RPMI8226 (cell line): ENCODE measurements at regions not wholly inside any gene's neighbourhood (a gene's known extent, or its start where the extent isn't known, plus 50 kb on each side); places are given as distances from the start of the nearest gene placed in this dataset.
"Not testable (repeated sequence)": the region's sequence is repeated elsewhere in the genome, so short reads cannot be mapped to it uniquely, and the experiment has no call there.

ENCODE experiments used
- DNase-seq: peaks from one replicate; pipeline ENCODE4 v3.0.0-alpha.2; 2015

DNA sequence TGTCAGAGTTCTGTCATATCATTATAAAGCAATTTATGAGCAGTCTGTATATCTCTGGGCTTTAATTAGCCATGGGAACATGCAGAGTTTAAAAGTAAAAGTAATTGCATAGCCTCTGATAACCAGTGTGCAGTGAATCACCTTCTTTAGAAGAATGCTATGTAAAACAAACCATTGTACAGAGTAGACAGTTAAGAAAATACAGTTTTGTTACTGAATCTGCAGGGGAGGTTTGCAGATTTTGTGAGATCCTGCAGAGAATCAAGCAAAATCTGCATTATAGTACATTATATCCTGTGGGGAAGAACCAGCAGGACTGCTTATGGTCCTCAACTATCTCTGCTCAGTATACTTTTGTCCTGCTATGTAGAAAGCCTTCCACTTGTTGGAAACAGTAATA is 396.2 kb upstream of the NAALADL2 start:
- DNase-seq = no peak

DNA sequence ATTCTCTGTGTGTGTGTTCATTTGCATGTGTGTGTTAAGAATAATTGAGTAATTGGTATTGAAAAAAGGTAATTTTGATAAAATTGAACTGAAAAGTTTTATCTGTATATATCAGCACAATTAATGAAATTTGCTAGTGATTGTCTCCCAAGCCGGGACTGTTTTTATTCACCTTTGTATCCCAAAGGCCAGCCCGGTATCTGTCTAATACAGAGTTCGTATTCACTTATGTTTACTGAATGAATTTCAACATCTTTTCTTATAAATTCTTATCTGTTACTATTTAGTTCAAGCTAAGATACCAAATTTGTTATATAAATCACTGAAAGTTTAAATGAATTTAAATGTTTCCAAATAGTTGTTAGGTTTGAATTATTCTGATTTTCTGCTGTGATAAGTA is 394.0 kb upstream of the NAALADL2 start:
- no peak for DNase-seq

DNA sequence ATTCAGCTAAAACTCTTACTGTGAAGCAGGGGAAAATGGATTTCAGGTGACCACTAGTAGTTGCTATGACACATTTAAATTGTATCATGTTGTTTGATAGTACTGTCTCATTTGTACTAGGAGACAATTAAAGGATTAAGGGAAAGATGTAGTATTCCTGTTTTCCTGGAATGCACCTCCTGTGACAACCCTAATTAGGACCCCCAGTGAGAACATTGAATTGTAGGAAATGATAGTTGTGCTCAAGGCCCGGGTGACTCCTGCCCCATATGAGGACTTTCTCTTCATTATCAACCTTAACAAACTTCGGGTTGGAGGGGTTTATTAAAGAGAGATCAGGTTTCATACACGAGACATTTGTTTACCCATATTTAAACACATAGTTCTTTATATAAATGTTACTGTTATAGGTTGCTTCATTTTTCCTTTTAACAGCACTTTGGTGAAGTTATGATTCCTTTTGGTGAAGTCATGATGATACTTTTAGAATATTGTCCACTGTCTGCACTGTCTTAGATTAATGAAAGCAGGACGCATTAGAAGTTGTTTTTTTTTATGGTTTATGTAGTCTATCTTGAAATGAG is 392.6 kb upstream of the NAALADL2 start:
- no peak for DNase-seq

DNA sequence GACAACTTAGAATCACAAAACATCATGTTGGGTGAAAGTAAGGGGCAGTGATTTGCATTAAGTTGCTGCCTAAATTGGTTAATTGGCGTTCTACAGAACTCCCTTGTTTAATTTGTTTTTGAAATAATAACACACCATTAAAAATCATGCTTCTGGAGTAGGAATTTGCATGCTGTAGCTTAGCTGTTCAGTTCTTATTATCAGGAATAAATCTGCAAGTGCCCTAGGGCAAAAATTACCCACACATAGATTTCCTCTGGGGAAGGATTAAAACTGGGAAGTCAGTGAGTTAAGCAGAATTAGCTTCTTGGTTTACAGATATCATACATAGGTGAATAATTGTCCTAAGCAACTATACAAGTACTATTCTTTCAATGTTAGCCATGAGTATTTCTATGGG is 381.6 kb upstream of the NAALADL2 start:
- DNase-seq = no peak

DNA sequence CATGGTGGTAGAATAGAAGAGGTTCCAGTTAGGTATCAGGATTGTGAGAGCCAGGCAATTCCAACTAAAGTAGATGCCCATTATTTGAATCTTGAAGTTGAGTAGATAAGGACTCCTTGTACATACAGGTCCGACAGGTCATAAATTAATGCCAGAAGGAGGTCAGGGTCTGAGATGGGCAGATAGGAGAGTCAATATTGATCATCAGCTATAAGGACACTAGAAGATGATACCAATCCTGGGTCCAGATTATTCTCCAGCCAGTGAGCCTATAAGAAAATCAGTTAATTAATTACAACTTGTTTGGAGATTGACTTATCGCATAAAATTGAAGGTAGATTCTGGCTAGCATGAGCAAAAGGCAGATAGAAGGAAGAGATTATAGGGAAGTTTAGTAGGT is 378.4 kb upstream of the NAALADL2 start:
- DNase-seq = no peak

DNA sequence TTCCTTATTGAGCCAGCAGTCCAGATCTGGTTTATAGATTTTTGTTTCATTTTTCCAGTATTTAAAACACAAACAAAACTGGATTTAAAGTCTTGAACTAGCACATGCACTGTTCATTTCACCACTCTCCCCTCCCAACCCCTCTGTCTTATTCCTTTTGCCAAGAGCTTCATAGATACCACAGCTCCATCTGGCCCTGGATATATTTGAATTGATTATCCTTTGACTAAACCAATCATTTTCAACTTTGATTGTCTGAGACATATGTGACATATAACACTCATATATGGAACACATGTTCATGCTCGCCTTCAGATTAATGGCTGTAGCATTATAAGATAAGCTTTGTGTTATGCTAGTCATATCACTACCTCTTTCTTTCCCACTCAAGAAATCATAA is 376.6 kb upstream of the NAALADL2 start:
- DNase-seq = no peak

DNA sequence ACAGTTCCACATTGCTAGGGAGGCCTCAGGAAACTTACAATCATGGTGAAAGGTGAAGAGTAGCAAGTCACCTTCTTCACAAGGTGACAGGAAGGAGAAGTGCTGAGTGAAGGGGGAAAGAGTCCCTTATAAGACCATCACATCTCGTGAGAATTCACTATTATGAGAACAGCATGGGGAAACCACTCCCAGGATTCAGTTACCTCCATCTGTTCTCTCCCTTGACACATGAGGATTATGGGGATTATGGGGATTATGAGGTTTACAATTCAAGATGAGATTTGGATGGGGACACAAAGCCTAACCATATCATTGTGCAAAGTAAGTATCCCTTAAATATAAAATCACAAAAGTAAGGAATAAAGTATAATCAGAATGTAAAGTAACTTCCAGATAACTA is 375.9 kb upstream of the NAALADL2 start:
- DNase-seq = no peak

DNA sequence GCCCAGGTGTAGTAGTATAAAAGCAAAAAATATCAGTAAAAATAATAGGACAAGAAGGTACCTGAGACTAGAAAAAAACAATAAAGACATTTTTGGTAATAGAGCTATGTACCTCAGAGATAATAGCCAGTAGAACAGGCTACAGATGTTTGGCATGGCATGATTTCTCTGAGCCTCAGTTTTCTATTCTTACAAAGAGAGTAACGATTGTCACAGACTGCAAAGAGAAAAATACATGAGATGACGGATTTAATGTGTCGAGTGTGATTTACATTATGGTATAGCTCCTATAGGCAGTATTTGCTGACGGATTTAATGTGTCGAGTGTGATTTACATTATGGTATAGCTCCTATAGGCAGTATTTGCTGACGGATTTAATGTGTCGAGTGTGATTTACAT is 375.3 kb upstream of the NAALADL2 start:
- not testable (repeated sequence) for DNase-seq

DNA sequence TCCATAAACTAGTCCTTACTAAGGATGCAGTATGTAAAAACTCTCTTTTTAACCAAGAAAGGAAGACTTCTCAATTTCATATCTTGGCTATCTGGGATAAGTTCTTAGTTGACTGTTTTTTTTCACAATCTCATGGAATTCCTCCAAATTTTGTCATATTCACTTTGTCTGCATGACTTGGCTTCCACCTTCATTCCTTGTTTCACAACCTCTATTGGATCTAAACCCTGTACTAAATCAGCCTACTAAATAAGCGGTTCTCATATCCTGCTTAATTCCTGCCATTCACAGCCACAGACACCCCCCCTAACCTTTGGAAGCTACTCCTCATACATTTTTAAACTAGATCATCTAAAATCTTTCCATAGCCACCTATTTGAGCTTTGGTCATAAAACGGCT is 370.6 kb upstream of the NAALADL2 start:
- no peak for DNase-seq

DNA sequence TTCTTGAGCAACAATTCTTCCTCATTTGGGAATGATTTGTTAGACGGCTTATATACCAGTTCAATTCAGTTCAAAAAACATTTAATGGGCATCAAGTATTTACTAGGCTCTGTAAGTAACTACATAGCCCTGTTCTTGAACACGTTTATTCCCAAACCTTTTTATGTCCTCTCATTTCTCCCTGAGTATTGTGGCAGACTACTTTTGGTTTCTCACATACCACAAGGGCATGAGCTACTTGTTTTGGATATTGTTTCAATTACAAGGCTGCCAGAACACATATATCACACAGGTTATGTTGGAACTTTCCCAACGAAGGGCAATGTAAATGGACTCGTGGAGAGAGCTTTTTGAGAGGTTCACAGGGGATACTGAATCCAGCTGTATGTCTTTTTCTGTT is 363.8 kb upstream of the NAALADL2 start:
- no peak for DNase-seq

DNA sequence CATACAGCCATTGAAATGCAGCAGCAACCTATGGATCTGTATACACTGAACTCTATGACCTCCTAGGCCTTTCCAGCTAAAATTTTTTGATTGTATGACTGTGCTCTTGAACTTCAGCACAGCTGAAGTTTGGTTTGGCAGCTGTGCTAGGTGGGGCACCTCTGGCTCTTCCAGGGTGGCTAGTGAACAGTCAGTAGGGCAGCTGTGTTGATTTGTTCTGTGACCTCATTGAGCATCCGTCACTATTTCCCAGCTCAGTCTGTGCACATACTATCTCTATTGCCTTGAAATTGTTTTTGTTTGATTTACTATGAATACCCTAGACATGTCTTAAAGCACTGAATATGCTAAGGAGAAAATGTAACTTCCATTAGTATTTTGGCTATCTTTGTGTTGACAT is 363.2 kb upstream of the NAALADL2 start:
- peak; percentile 13 for DNase-seq

DNA sequence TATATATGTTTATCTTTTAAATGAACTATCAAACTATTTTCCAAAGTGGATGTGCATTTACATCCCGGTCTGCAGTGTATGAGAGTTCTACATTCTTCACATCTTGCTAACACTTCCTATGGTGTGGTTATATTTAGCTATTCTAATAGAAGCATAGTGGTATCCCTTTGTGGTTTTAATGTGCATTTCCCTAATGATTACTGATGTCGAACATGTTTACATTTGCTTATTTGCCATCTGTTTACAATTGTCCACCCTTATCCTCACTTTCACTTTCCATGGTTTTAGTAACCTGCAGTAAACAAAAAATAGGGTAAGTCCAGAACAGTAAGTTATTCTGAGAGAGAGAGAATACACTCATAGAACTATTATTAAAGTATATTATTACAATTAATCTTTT is 360.5 kb upstream of the NAALADL2 start:
- DNase-seq = no peak

DNA sequence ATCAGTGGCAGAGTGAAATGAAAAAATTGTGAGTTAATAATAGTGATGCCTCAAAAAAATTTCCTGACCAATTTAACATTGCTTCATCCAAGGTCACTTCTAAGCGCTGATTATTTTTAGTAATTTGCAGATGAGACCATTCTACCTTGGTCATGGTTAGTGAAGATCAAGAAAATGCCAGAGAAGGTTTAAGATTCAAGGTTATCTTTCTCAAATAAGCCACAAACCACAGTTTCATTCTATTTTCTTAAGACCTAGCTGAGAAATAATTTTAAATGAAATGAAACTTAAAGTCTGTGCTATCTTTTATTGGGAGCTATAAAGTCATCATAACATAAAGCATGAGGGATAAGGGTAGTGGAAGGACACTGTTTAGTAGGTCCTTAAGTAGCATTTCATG is 353.9 kb upstream of the NAALADL2 start:
- DNase-seq = no peak

DNA sequence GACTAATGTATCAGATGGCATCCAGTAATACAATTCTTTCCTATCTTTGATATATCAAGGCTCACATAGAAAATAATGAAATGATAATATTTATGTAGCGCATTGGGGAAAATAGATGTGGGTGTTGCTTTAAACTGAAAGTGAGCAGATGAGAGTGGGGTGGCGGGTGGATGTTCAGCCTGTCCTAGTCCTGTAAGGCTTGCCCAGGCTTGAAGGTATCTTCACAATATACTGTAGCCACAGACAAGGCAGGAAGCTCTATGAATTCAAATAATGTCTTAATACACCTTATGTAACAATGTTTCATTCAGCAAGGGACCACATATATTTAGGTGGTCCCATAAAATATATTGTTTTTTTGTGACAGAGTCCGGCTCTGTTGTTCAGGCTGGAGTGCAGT is 334.9 kb upstream of the NAALADL2 start:
- DNase-seq = no peak

DNA sequence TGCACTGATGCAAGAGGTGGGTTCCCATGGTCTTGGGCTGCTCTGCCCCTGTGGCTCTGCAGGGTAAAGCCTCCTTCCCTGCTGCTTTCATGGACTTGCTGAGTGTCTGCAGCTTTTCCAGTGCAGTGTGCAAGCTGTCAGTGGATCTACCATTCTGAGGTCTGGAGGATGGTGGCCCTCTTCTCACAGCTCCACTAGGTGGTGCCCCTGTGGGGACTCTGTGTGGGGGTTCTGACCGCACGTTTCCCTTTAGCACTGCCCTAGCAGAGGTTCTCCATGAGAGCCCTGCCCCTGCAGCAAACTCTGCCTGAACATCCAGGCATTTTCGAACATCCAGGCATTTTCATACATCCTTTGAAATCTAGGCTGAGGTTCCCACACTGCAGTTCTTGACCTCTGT is 329.8 kb upstream of the NAALADL2 start:
- DNase-seq = peak; percentile 47

DNA sequence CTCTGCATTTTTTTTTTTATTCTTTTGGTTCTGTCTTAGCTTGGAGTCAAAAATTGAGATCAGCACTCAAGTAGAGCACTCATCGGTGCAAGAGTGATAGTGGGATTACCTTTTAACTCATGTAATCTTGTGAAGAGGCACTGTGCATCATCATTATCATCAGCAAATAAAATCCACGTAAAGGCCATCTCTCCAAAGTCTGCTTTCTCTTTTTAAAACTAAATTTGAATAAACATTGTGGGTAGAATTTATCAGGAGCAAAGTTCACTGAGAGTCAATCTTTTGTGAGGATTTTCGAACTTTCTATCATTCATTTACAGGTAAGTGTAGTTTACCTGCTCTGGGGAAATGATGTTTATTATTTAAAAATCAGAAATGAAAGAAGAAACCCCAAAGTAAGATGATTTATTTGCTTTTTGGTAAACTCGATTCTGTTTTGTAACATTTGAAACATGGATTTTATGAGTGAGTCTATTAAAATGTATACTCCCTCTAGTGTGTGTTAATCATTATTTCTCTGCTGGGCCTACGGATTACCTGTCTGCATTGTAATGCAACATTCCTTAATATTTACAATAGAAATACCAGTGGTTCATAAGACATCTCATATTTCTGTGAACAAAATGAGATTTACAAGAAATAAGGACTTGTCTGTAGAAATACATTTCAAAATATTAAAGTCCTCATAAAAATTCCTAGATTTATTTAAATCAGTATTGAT is 327.7 kb upstream of the NAALADL2 start:
- DNase-seq = no peak

DNA sequence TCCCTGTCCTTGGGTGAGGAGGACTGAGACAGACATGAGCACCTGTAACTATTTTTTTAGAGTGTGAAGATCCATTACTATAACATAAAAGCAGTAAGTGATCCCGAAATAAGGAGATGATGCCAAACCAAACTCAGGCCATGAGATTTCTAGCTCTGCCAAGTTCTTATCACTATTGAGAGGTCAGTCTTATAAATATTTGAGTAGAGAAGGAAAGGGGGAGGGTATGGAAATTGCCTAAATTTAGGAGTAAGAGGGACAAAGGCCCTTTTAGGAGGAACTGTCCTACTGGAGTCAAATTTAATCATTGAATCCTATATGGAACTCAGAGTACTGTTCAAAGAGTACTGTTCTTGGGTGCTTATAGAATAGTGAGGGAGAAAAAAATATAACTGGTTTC is 326.9 kb upstream of the NAALADL2 start:
- no peak for DNase-seq

DNA sequence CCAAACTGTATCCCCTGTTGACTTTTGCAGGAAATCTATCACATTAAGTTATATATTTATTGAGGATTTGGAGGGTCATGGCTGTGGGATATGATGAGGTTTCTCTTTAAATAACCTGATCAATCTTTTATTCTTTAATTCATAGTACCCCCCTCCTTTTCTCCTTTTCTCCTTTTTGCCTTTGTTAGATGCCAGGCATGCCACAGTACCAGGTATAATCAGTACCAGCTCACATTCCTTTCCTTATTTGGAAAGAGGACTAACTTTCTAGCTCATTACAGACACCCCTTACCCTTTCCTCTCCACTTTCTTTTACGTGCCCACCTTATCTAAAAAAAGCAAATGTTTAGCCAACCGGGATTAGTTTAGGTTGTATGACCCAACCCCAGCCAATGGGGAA is 326.4 kb upstream of the NAALADL2 start:
- DNase-seq = no peak

DNA sequence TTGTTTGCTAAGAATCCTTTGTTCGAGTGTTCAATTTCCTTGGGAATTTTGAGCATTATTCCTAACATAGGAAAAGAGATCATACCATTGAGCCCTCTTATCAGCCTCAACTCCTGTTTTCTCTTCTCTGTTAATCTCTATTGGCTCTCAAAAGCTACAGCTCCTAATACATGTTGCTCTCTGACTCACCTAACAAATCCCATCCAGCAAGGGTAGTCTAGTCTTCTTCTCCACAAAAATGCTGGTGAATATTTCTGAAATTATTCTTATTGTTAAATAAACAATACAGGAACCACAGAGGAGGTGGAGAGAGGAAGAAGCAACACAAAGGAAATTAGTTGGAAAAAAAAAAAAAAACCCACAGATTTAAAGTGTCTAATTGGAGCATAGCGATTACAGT is 325.8 kb upstream of the NAALADL2 start:
- DNase-seq = no peak

DNA sequence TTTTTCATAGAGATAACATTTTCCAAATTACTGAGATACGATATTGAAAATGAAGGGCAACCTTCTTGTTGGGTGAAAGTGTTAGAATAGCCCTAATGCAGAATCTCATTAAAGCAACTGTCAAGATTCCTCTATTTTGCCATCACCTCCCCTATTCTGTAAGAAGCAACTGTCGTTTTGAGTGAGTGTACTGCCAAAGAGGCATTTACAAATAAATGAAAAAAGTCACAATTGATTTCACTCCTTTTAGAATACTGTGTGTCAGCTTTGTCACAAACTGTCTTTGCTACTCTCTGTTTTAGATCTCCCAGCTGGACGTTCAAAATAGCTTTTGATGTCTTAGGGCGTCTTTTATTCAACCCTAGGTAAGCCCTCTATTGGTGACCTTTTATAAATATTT is 322.8 kb upstream of the NAALADL2 start:
- peak; percentile 47 for DNase-seq

DNA sequence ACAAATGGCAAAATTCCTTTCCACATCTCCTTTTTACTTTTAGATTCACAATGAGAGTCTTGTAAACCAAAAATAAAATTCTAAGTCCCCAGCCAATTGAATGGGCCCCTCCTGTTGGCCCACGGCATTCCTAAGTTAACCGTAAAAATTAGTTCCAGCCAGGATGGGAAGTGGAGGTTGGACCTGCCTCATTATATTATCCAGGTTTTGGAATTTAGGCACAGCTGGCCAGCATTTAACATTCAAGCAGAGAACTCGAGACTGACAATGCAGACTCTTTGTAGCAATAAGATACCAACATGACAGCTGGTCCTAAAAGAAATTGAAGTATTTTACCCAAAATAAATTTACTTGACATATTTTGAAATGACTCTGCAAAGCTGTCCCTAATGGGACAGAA is 321.0 kb upstream of the NAALADL2 start:
- no peak for DNase-seq

DNA sequence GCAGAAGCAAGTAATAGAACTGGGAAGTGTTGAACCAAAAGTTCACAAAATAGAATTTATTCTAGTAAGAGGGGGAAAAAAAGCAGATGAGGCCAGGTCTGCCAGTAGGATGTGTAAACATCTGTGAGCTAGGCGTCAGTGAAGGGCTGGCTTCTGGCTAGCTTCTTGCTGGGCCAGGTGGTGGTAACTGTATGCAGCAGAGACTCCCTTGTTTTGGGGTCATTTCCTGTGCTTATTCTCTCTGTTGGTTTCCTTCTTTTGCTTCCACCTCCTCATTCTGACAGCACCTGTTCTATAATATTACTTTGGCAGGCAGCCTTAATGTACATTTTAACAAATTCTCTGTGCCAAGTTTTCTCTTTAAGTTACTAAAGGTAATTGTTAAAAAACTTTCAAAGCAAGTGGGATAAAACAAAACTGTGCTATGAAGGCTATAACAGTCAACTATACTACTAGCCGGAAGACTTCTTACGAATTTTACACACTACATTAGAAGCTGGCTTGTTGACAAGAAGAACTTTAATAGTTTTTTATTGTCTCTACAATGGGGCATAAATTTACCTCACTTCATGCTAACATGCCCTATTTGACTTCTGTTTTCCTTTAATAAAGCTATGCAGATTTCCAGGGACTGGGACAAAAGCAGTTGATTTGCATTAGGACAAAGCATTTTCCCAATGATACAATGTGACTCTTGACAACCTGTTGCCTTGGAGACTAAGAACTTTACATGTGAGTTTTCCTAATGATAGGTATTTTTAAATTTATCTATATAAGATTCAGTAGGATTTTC is 318.8 kb upstream of the NAALADL2 start:
- DNase-seq = peak; percentile 92

DNA sequence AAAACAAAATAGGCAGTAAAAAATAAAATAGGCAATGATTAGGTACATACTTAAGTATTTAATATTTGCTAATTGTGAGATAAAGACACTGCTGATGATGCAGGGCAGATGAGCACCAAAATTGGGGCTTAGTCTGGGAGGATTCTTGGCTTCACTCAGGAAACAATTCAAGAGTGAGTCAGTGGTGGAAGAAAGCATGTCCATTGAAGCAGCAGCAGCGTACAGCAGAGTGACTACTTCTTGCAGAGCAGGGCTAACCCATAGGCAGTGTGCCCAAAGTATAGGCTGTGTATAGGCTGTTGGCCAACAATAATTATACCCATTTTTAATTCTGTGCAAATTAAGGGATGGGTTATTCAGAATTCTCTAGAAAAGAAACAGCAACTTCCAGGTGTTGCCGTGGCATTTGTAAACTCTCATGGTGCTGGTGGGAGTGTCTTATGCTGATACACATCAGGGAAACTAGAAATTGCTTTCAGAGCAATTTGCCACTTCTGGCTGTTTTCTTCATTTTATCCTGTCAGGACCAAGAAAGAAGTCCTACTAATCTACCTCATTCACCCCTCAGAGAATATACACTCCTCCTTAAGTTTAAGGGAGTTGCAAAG is 317.3 kb upstream of the NAALADL2 start:
- DNase-seq = peak; percentile 65
